GM18907 (cell line): ENCODE measurements at regions not wholly inside any gene's neighbourhood (a gene's known extent, or its start where the extent isn't known, plus 50 kb on each side); places are given as distances from the start of the nearest gene placed in this dataset.

Experiments
- ATAC-seq: cut with Tn5 transposase; IDR thresholded peaks from one replicate; pipeline ENCODE4 v1.9.1; 2021; ENCODE audit warnings: mild to moderate bottlenecking, moderate library complexity; ENCODE audit not compliant: unreplicated experiment

DNA sequence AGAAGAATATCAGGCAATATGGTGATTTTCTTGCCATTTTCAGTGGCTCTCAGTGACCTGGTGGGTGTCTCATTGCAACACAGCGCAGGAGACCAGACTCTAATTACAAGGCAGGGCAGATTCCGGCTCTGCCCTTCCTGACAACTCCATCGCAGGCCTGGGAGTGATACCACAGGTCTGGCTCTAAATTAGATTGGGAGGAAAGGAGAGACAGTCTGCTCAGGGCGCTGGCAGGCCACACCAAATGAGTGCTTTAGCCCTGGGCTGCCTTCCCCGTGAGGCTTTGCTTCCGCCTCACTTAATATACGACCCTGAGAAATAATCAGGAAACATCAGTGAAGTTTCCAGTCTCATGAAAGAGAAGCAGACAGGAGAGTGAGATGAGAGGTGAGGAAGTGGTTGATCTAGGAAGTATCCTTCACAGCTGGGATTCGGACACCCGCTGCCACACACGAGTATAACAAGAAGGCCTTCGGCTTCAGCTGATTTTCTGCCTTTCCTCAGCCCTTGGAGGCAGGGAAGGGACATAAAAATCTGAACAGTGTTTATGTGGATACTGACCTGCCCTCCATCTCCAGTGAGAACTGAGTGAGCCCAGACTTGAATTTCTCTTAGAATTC is 73.7 kb upstream of the PROK2 start:
- no peak for ATAC-seq

DNA sequence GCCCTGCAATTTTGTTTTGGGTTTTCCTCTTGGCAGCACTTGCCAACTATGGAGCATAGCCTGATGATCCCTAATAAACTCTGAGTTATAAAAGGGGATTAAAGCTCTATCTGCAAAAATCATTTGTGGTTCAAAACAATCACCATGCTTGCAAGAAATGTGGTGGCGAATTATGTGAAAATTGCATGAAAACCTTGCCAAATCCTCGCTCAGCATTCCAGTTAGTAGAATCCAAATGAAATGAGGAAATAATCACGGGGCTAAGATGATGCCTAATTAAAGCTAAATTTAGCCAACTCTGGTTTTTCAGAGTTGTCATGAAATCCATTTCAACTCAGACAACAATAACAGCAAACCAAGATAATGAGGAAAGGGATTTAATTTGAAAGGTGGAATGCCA is 73.0 kb upstream of the PROK2 start:
- no peak for ATAC-seq

DNA sequence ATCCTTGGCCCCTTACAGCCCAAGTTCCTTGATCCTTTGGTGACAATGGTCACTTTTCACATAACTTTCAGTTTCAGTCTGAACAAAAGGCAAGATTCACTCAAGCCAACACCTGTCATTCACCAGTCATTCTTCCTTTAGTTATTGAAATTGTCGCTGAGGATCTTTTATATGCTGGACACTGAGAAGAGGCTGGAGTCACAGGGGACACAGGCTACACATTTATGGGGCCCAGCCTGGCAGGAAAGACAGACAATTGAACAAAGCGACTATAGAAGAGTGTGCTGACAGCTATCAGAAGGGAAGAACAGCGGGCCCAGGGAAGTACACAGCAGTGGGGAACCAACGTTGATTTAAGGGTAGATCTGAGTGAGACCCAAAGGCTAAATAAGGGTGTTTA is 69.8 kb upstream of the PROK2 start:
- ATAC-seq: no peak

DNA sequence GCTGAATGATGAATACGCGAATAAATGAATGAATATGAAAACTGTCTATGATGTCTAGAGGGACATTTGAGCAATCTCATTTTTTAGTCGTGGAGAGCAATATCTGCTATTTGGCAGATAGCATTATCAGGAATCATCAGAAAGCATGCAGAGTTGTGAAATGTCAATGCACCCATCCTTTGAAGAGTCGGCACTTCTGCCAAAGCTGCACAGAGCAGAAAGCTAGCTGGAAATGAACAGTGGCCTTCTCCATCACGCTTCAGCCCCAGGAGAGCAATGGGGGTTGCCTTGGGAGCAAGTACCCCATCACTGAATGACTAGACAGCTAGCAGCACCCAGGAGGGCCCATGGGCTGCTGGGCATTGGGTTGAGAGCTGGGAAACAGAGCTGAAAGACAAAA is 69.1 kb upstream of the PROK2 start:
- ATAC-seq: no peak

DNA sequence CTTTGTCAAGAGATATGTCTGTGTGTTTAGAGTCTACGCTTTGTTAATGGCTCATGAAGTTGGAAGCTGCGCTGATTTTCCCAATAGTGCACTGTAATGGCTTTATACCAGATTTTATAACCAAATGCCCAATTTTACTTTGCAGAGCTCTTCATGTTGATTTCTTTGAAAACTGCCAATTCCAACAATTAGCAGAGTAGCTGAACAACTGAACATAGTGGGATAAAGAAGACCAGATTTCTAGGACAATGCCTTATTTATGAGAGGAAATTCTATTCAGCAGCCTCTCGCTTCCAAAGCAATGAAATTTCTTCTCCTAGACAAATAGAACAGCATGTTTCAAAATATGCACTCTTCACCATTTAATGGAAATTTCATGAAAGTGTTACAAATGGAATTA is 66.9 kb upstream of the PROK2 start:
- no peak for ATAC-seq

DNA sequence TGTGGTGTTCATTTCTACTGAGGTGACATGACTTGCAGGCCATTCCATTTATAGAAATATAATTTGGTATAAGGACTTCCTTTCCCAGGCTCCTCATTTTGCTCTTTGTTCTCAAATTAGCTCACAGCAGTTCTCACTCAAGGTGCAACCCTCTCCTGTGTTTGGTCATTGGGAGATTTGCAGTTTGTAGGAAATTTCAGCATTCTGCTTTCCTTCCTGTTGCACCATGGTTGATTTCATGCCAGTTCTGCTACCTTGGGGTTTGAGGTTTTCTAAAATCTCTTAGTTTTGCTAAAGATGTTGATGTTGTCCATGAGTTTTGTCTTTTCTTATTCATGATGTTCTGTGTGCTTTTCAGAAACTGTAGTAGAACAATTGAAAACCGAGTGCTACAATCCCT is 65.7 kb upstream of the PROK2 start:
- ATAC-seq: no peak

DNA sequence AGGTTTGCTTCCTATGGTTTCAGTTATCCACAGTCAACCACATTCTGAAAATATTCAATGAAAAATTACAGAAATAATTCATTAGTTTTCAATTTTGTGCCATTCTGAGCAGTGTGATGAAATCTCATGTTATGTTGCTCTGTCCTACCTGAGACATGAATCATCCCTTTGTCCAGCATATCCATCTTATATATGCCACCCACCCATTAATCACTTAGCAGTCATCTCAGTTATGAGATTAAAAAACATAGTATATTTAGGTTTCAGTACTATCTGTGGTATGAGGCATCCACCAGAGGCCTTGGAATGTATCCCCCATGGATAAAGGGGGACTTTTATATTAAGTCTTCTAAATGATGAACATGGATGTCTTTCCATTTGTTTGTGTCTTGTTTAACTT is 64.7 kb upstream of the PROK2 start:
- no peak for ATAC-seq

DNA sequence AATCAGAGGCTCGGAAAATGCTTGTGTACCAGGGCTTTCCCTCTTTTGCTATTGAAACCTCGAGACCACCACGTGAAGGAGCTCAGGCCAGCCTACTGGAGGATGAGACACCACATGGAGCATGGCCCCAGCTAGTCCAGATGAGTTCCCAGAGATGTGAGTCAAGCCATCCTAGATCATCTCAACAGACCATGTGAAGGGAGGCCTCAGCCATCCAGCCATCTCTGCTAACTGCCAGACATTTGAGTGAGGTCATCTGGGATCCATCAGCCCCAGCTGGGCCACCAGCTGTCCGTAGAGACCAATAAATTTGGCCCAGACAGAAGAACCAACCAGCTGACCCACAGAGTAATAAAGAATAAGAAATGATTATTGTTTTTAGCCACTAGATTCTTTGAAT is 62.8 kb upstream of the PROK2 start:
- ATAC-seq: no peak

DNA sequence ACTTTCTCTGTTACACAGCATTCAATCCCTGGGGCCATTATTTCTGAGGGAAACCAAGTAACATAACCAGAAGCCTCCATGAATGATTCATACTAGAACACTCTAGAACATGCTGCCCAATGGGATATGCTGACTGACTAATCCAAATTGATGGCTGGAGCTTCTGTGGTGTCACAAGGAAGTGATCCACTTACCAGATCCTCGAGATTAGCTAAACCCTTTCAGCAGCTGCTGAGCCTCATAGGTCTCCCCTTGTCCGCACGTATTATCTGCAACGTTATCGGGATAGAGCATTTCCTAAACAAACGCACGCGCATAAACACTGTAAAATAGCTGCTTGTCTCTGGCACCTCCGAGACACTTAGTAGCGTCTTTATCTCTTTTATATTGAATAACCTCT is 61.2 kb upstream of the PROK2 start:
- no peak for ATAC-seq

DNA sequence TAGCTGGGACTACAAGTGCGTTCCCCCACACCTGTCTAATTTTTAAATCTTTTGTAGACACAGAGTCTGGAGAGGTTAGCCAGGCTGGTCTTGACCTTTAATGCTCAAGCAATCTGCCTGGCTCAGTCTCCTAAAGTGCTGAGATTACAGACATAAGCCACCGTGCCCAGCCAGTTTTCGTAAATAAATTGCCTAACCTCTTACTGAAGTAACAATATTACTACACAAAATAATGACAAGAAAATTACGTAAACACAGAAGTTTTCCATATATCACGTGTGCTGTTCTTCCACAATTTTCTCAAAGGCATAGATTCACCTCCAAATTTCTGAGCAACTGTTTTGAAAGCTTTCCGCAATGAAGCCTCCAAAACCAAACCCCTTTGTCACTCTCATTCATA is 58.1 kb upstream of the PROK2 start:
- no peak for ATAC-seq

DNA sequence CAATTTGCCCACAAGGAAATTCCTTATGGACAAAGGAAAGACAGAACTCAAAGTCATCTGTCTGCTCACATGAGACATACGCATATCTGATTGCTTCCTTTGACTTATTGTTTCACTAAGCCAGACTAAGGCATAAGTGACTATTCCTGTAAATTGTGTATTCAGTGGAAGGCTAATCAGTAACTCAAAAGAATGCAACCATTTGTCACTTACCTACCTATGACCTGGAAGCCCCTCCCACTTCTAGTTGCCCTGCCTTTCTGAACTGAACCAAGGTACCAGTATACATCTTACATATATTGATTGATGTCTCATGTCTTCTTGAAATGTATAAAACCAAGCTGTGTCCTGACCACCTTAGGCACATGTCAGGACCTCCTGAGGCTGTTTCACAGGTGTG is 53.5 kb upstream of the PROK2 start:
- ATAC-seq: no peak
